Trophoblast cell (in vitro differentiated cells and primary cell): ENCODE measurements at regions not wholly inside any gene's neighbourhood (a gene's known extent, or its start where the extent isn't known, plus 50 kb on each side); places are given as distances from the start of the nearest gene placed in this dataset.
"Not testable (repeated sequence)": the region's sequence is repeated elsewhere in the genome, so short reads cannot be mapped to it uniquely, and the experiment has no call there.

Experiments
- DNase-seq, 2 donors: peaks; one replicate each; pipeline ENCODE4 v3.0.0-alpha.2; 2016
- H2AFZ ChIP-seq: 2 replicates; pipeline ENCODE4 v1.6.1; 2013; ENCODE audit warnings: low read length, moderate library complexity, mild to moderate bottlenecking; ENCODE audit not compliant: insufficient read depth, poor library complexity
- H2AK5ac ChIP-seq: 2 replicates; pipeline ENCODE4 v1.6.1; 2013; ENCODE audit warnings: mild to moderate bottlenecking, low read length
- H2BK120ac ChIP-seq: 2 replicates; pipeline ENCODE4 v1.6.1; 2013; ENCODE audit warnings: low read length, mild to moderate bottlenecking, moderate library complexity; ENCODE audit not compliant: insufficient read depth, poor library complexity
- H2BK12ac ChIP-seq: 2 replicates; pipeline ENCODE4 v1.6.1; 2013; ENCODE audit warnings: mild to moderate bottlenecking, low read length, moderate library complexity
- H2BK5ac ChIP-seq: 2 replicates; pipeline ENCODE4 v1.6.1; 2013; ENCODE audit warnings: low read length, low read depth, moderate library complexity, mild to moderate bottlenecking; ENCODE audit not compliant: poor library complexity
- H3K14ac ChIP-seq: 2 replicates; pipeline ENCODE4 v1.6.1; 2013; ENCODE audit warnings: mild to moderate bottlenecking, low read length
- H3K18ac ChIP-seq: 2 replicates; pipeline ENCODE4 v1.6.1; 2013; ENCODE audit warnings: mild to moderate bottlenecking, low read length
- H3K23ac ChIP-seq: 2 replicates; pipeline ENCODE4 v1.6.1; 2013; ENCODE audit warnings: low read length
- H3K27ac ChIP-seq: 2 replicates; pipeline ENCODE4 v1.5.1; 2013; ENCODE audit warnings: low read depth, mild to moderate bottlenecking, inconsistent platforms, low read length, moderate library complexity
- H3K27me3 ChIP-seq: 2 replicates; pipeline ENCODE4 v1.6.1; 2013; ENCODE audit warnings: inconsistent platforms, mild to moderate bottlenecking, low read length, moderate library complexity; ENCODE audit not compliant: insufficient read depth
- H3K36me3 ChIP-seq, 2 experiments: 1 replicate in 1 of 2; 2 replicates in 1 of 2; pipeline ENCODE4 v1.6.1; 2013; ENCODE audit warnings: low read length in 2 of 2, mild to moderate bottlenecking in 2 of 2, moderate library complexity in 1 of 2; ENCODE audit not compliant: insufficient read depth in 2 of 2, control insufficient read depth in 1 of 2
- H3K4ac ChIP-seq: 2 replicates; pipeline ENCODE4 v1.6.1; 2013; ENCODE audit warnings: low read depth, mild to moderate bottlenecking, low read length, moderate library complexity
- H3K4me1 ChIP-seq, 2 experiments: 1 replicate in 1 of 2; 2 replicates in 1 of 2; pipeline ENCODE4 v1.6.1; 2013; ENCODE audit warnings: low read length in 2 of 2, mild to moderate bottlenecking in 2 of 2, moderate library complexity in 1 of 2; ENCODE audit not compliant: insufficient read depth in 2 of 2, control insufficient read depth in 1 of 2
- H3K4me2 ChIP-seq: 2 replicates; pipeline ENCODE4 v1.6.1; 2013; ENCODE audit warnings: inconsistent platforms, mild to moderate bottlenecking, low read length, moderate library complexity
- H3K4me3 ChIP-seq: 2 replicates; pipeline ENCODE4 v1.5.1; 2013; ENCODE audit warnings: mild to moderate bottlenecking, low read depth, low read length, inconsistent platforms
- H3K79me1 ChIP-seq: one replicate; pipeline ENCODE4 v1.6.1; 2013; ENCODE audit warnings: low read length
- H3K79me2 ChIP-seq: 2 replicates; pipeline ENCODE4 v1.6.1; 2013; ENCODE audit warnings: low read length, mild to moderate bottlenecking; ENCODE audit not compliant: control insufficient read depth, insufficient read depth, poor library complexity
- H3K9ac ChIP-seq: 2 replicates; pipeline ENCODE4 v1.6.1; 2013; ENCODE audit warnings: mild to moderate bottlenecking, low read length
- H3K9me3 ChIP-seq: 2 replicates; pipeline ENCODE4 v1.6.1; 2013; ENCODE audit warnings: low read depth, mild to moderate bottlenecking, control low read depth, inconsistent platforms, low read length; ENCODE audit not compliant: insufficient read depth
- H4K12ac ChIP-seq: 2 replicates; pipeline ENCODE4 v1.6.1; 2013; ENCODE audit warnings: low read depth, mild to moderate bottlenecking, low read length, moderate library complexity
- H4K8ac ChIP-seq: 2 replicates; pipeline ENCODE4 v1.6.1; 2013; ENCODE audit warnings: low read depth, mild to moderate bottlenecking, low read length, moderate library complexity
- H4K91ac ChIP-seq: one replicate; pipeline ENCODE4 v1.6.1; 2013; ENCODE audit warnings: low read depth, mild to moderate bottlenecking, low read length, moderate library complexity
- WGBS: extraction: QIAGEN DNeasy Blood & Tissue Kit; methylation state at CpG from one replicate; pipeline ENCODE4 v1.1.7; 2013; ENCODE audit warnings: missing lambda C conversion rate; ENCODE audit not compliant: insufficient read length, insufficient coverage; ENCODE audit errors: extremely low coverage; 5-methylcytosine and 5-hydroxymethylcytosine counted together

DNA sequence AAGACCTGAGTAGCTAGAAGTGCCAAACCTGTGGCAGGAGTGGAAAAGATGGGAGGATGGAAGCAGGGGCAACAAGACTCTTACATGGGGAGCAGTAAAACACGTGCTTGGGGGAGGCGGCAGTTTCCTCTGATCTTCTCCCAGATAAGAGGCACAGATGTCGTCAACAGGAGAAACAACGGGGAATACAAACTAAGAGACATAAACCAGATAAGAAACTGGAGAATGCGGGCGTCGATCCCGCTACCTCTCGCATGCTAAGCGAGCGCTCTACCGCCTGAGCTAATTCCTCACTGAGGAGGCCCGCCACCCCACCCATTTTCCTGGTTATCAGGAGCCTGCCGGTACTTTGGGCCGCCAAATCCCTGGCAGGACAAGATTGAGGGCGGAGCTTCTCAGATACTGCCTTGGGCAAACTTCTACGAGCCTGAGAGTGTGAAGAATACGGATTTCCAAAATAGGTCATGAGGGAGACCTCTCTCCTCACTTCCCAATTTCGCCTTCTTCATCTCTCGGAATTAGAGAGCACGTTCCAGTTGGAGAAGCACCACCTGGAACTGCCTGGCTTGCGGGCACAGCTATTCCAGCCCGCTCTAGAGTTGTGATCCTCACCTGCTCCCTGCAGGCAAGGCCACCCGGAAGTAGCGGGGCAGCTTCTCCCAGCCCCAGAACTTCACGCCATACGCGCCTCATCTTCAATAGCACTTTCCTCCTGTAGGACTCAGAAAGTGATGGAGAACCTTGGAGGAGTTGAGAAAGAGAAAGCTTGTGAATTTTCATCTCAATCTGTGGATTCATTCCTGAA lies 496.0 kb downstream of the PRIM2 start:
- H2BK12ac ChIP-seq, H3K4me3 ChIP-seq, H3K9me3 ChIP-seq, H2BK120ac ChIP-seq, H3K4me1 ChIP-seq, H3K79me2 ChIP-seq, H3K36me3 ChIP-seq, H3K4ac ChIP-seq, H4K91ac ChIP-seq, H3K9ac ChIP-seq, H2AK5ac ChIP-seq, H2AFZ ChIP-seq, H3K27me3 ChIP-seq, H3K27ac ChIP-seq, H3K23ac ChIP-seq, H3K18ac ChIP-seq, H4K12ac ChIP-seq, DNase-seq, H3K14ac ChIP-seq, H3K79me1 ChIP-seq, H4K8ac ChIP-seq, H2BK5ac ChIP-seq, H3K4me2 ChIP-seq: not testable (repeated sequence)
- no CpG with 5 or more reads among the region's 28 CpGs for WGBS

DNA sequence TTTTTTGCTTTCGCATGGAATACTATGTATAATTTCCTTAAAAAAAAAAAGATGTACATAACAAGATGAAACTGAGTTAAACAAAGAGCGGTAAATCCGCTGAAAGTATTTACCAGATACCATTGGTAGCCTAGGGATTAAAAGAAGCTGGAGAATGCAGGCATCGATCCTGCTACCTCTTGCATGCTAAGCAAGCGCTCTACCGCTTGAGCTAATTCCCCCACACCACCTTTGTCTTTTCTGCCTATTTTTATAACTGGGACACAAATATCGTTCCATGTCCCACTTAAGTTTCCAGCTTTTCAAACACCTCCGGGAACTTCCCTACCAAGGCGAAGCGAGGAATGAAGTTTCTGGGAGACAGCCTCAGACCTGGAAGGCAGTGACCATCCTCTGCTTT lies 498.4 kb downstream of the PRIM2 start:
- WGBS = no CpG with 5 or more reads among the region's 10 CpGs

DNA sequence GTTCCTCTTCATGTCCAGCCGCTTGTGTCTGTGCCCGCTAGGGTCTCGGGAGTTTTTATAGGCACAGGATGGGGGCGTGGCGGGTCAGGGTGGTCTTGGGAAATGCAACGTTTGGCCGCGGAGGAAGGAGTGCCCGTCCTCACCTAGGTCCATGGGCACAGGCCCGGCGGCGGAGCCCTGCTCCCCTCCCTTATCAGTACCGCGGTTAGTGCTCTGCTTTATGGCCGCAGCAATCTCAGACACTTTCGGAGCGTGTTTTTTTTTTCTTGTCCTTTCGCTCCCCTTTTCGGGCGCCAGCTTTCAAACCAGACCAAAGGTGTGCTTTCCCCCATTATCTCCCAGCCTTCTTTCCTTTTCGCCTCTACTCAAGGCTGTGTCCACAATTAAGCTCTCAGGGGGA lies 503.9 kb downstream of the PRIM2 start:
- not testable (repeated sequence) for H2AFZ ChIP-seq, H3K14ac ChIP-seq, H3K4ac ChIP-seq, H3K18ac ChIP-seq, H3K4me1 ChIP-seq, H2AK5ac ChIP-seq, H3K79me2 ChIP-seq, H2BK120ac ChIP-seq, H3K79me1 ChIP-seq, H3K9me3 ChIP-seq, H3K9ac ChIP-seq, H2BK12ac ChIP-seq, H4K12ac ChIP-seq, H3K27ac ChIP-seq, H3K23ac ChIP-seq, H4K91ac ChIP-seq, H4K8ac ChIP-seq, H3K27me3 ChIP-seq, H3K4me3 ChIP-seq, DNase-seq, H3K4me2 ChIP-seq, H2BK5ac ChIP-seq, H3K36me3 ChIP-seq
- no CpG with 5 or more reads among the region's 21 CpGs for WGBS

More for the DNA sequence above, 498.4 kb downstream of the PRIM2 start:
- H4K91ac ChIP-seq, H3K79me1 ChIP-seq, H3K9ac ChIP-seq, H3K4me1 ChIP-seq, H3K18ac ChIP-seq, H3K14ac ChIP-seq, H3K4me2 ChIP-seq, H2AK5ac ChIP-seq, H4K8ac ChIP-seq, H3K27ac ChIP-seq, H2BK5ac ChIP-seq, H4K12ac ChIP-seq, H3K4me3 ChIP-seq, H3K23ac ChIP-seq, H3K27me3 ChIP-seq, DNase-seq, H3K9me3 ChIP-seq, H3K36me3 ChIP-seq, H2BK120ac ChIP-seq, H2BK12ac ChIP-seq, H3K79me2 ChIP-seq, H2AFZ ChIP-seq, H3K4ac ChIP-seq: not testable (repeated sequence)

DNA sequence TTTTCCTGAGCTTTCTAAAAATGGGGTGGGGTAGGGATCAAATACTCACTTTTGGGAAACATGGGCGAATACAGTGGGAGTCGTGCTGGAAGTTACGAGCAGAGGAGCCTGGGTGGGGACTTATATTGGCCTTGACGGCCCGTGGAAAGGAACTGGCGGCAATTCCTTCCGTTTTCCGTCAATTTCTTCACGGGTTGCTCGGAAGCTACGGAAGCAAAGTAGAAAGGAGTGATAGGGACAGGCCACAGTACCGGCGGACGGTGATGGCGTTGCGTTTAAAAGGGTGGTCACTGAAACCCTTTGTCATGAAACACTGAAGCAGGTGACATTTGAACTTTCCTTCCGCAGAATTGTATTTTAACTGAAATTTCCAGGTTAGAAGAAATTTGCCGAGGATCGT lies 505.0 kb downstream of the PRIM2 start:
- not testable (repeated sequence) for H3K23ac ChIP-seq, H2BK12ac ChIP-seq, H3K9ac ChIP-seq, H3K27me3 ChIP-seq, H3K79me1 ChIP-seq, H3K4ac ChIP-seq, H3K27ac ChIP-seq, H3K79me2 ChIP-seq, H2AK5ac ChIP-seq, H4K91ac ChIP-seq, H3K18ac ChIP-seq, H3K9me3 ChIP-seq, H3K4me3 ChIP-seq, DNase-seq, H3K4me2 ChIP-seq, H2AFZ ChIP-seq, H3K36me3 ChIP-seq, H2BK120ac ChIP-seq, H4K12ac ChIP-seq, H2BK5ac ChIP-seq, H4K8ac ChIP-seq, H3K4me1 ChIP-seq, H3K14ac ChIP-seq
- WGBS = no CpG with 5 or more reads among the region's 19 CpGs
